Upper lobe of left lung (tissue), 6 donors: ENCODE measurements at regions not wholly inside any gene's neighbourhood (a gene's known extent, or its start where the extent isn't known, plus 50 kb on each side); places are given as distances from the start of the nearest gene placed in this dataset.

Experiments used
- ATAC-seq, 2 donors: fragments of 200-7000 bp; cut with Tn5 transposase; one replicate each; pipeline ENCODE4 v1.9.1; 2022; ENCODE audit warnings: mild to moderate bottlenecking in 2 of 2, moderate library complexity in 2 of 2; ENCODE audit not compliant: low FRiP score in 2 of 2
- DNase-seq, 2 donors: peaks; one replicate each; pipeline ENCODE4 v3.0.0-alpha.2; 2019 to 2020
- H3K27ac ChIP-seq, 4 donors: fragments of 200-600 bp; sonication (generic); one replicate each; pipeline ENCODE4 v1.5.1; 2016 to 2019
- H3K27me3 ChIP-seq, 4 donors: fragments of 200-600 bp; sonication (generic); one replicate each; pipeline ENCODE4 v1.5.1; 2017 to 2019
- H3K36me3 ChIP-seq, 4 donors: fragments of 200-600 bp; sonication (generic); one replicate each; pipeline ENCODE4 v1.5.1; 2016 to 2019
- H3K4me1 ChIP-seq, 4 donors: fragments of 200-600 bp; sonication (generic); one replicate each; pipeline ENCODE4 v1.5.1; 2018 to 2019
- H3K4me3 ChIP-seq, 4 donors: fragments of 200-600 bp; sonication (generic); one replicate each; pipeline ENCODE4 v1.5.1; 2017 to 2019; ENCODE audit warnings: mild to moderate bottlenecking in 2 of 4, moderate library complexity in 1 of 4
- H3K9me3 ChIP-seq, 4 donors: fragments of 200-600 bp; sonication (generic); one replicate each; pipeline ENCODE4 v1.5.1; 2018 to 2019
- EP300 ChIP-seq, 4 donors: sonication (generic); formaldehyde crosslinking; IDR thresholded peaks; one replicate each; pipeline ENCODE4 v1.5.1; 2017; ENCODE audit warnings: antibody characterized with exemption in 4 of 4, control low read depth in 2 of 4
- POLR2A ChIP-seq, 4 donors: fragments of 450-650 bp; IDR thresholded peaks; one replicate each; pipeline ENCODE4 v1.5.1; 2016 to 2017; ENCODE audit warnings: antibody characterized with exemption in 4 of 4, mild to moderate bottlenecking in 2 of 4
- POLR2AphosphoS5 ChIP-seq, 2 donors: sonication (generic); formaldehyde crosslinking; IDR thresholded peaks; one replicate each; pipeline ENCODE4 v1.5.1; 2017; ENCODE audit warnings: antibody characterized with exemption in 2 of 2
- WGBS, 2 donors: methylation state at CpG; one replicate each; pipeline ENCODE4 v1.1.5; 2017 to 2018; 5-methylcytosine and 5-hydroxymethylcytosine counted together
- TF ChIP-seq, protein P1 (sequence below), 6 experiments: fragments of 450-650 bp in 4 of 6; fragments of 200-600 bp in 2 of 6; sonication (generic) in 2 of 6; IDR thresholded peaks; one replicate each; pipeline ENCODE4 v1.5.1; 2016 to 2019; ENCODE audit warnings: antibody characterized with exemption in 6 of 6
- donor health status: DM: no; HTN: no; CAD: no; lungs with moderate emphysema.
- donor health status: DM: no; HTN: yes; CAD: no; lungs with severe emphysema.

- H3K4me3 ChIP-seq, result no peak overlapping the region
- no peak for TF ChIP-seq EP300 (IDR thresholded peaks at IDR 0.05)
- TF ChIP-seq POLR2AphosphoS5 (IDR thresholded peaks at IDR 0.05), result no peak
- H3K9me3 ChIP-seq, result no peaks in the 10 kb centered on the region
- no peak for DNase-seq
- 44 to 54% methylated on average over 3 of the region's 3 CpGs for WGBS, 2 donors
- ATAC-seq, result no peak
- H3K36me3 ChIP-seq, result no peaks in the 10 kb centered on the region
- H3K27me3 ChIP-seq, result no peaks in the 10 kb centered on the region
- H3K27ac ChIP-seq, result no peak overlapping the region
- H3K4me1 ChIP-seq, result no peaks in the 10 kb centered on the region
These were observed 341.7 kb upstream of the HTR1E start for GRCh38 chr6:86595641-86596040.

DNA sequence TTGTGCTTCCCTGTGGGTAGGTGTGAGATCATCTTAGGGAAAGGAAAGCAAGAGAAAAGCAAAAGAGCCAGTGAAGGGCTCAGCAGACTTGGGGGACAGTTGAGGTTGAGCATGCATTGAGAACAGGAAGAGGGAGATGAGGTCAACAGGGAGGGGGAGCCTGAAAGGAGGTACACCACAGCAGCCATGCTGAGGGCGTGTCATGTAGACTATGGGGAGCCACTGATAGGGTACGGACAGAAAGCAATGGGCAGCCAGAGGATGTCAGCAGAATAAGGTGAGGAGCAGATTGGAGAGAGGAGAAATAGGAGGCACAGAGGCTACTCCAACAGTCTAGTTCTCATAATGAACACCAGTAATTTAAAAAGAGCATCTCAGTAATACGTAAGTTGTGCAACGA lies 351.1 kb upstream of the HTR1E start:
- ATAC-seq (no peak), DNase-seq (no peak)
- WGBS, 2 donors, result 92 to 94% methylated on average over 4 of the region's 4 CpGs
- Histone ChIP-seq H3K27ac (no peak overlapping the region), H3K27me3 (no peaks in the 10 kb centered on the region), H3K4me1 (no peaks in the 10 kb centered on the region), H3K9me3 (peaks cover 0 to 30% (median 4%) of the 10 kb centered on the region in 4 donors), H3K36me3 (no peaks in the 10 kb centered on the region), H3K4me3 (no peak overlapping the region)
- no peak for TF ChIP-seq POLR2A (IDR thresholded peaks at IDR 0.05)
- TF ChIP-seq, protein P1, sequence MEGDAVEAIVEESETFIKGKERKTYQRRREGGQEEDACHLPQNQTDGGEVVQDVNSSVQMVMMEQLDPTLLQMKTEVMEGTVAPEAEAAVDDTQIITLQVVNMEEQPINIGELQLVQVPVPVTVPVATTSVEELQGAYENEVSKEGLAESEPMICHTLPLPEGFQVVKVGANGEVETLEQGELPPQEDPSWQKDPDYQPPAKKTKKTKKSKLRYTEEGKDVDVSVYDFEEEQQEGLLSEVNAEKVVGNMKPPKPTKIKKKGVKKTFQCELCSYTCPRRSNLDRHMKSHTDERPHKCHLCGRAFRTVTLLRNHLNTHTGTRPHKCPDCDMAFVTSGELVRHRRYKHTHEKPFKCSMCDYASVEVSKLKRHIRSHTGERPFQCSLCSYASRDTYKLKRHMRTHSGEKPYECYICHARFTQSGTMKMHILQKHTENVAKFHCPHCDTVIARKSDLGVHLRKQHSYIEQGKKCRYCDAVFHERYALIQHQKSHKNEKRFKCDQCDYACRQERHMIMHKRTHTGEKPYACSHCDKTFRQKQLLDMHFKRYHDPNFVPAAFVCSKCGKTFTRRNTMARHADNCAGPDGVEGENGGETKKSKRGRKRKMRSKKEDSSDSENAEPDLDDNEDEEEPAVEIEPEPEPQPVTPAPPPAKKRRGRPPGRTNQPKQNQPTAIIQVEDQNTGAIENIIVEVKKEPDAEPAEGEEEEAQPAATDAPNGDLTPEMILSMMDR (IDR thresholded peaks at IDR 0.05), result no peak
- TF ChIP-seq EP300 (IDR thresholded peaks at IDR 0.05), result no peak
- TF ChIP-seq POLR2AphosphoS5 (IDR thresholded peaks at IDR 0.05), result no peak

GRCh38 chr6:86581833-86582232 lies 355.5 kb upstream of the HTR1E start:
- H3K4me1 ChIP-seq, result no peaks in the 10 kb centered on the region
- ATAC-seq (no peak), DNase-seq (no peak)
- WGBS, 2 donors, result 94 to 96% methylated on average over 3 of the region's 3 CpGs
- peaks cover 0 to 30% (median 4%) of the 10 kb centered on the region in 4 donors for H3K9me3 ChIP-seq
- H3K27me3 ChIP-seq, result no peaks in the 10 kb centered on the region
- no peaks in the 10 kb centered on the region for H3K36me3 ChIP-seq
- no peak overlapping the region for H3K4me3 ChIP-seq
- H3K27ac ChIP-seq, result no peak overlapping the region
- TF ChIP-seq, protein P1 (IDR thresholded peaks at IDR 0.05), result no peak
- no peak for TF ChIP-seq EP300 (IDR thresholded peaks at IDR 0.05)
- no peak for TF ChIP-seq POLR2AphosphoS5 (IDR thresholded peaks at IDR 0.05)
- TF ChIP-seq POLR2A (IDR thresholded peaks at IDR 0.05), result no peak

DNA sequence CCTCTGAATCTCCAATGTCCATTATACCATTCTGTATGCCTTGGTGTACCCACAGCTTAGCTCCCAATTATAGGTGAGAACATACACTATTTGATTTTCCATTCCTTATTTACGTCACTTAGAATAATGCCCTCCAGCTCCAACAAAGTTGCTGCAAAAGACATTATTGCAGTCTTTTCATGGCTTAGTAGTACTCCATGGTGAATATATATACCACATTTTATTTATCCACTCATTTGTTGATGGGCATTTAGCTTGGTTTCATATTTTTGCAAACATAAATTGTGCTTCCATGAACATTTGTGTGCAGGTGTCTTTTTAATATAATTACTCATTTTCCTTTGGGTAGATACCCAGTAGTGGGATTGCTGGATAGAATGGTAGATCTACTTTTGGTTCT lies 374.1 kb upstream of the HTR1E start:
- DNase-seq, result no peak
- Histone ChIP-seq H3K4me1 (no peaks in the 10 kb centered on the region), H3K9me3 (no peaks in the 10 kb centered on the region), H3K27me3 (no peaks in the 10 kb centered on the region), H3K4me3 (no peak overlapping the region), H3K36me3 (no peaks in the 10 kb centered on the region), H3K27ac (no peak overlapping the region)
- WGBS, 2 donors, result 80% methylated on average over 1 of the region's 1 CpG
- no peak for ATAC-seq
- TF ChIP-seq POLR2AphosphoS5 (IDR thresholded peaks at IDR 0.05), result no peak
- no peak for TF ChIP-seq POLR2A (IDR thresholded peaks at IDR 0.05)
- TF ChIP-seq, protein P1 (IDR thresholded peaks at IDR 0.05), result no peak
- TF ChIP-seq EP300 (IDR thresholded peaks at IDR 0.05), result no peak

DNA sequence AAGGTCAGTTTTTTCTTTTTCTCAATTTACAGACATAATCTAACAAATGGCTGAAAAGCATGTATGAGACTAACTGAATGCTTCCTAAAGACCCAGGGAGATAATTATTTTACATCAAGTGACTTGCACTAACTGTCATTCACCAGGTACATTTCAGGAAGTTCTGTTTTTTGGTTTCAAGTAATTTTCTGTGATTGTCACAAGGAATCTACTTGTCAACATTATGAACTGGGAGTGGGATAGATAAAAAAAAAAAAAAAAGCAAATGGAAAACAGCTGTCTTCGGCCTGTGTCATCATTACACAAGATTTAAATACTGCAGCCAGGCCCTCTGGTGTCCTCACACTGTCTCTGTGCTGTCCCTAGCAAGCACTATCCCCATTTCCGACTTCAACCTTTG lies 379.0 kb upstream of the HTR1E start:
- no peaks in the 10 kb centered on the region for H3K36me3 ChIP-seq

More for the DNA sequence above, 379.0 kb upstream of the HTR1E start:
- TF ChIP-seq POLR2A (IDR thresholded peaks at IDR 0.05) (no peak), EP300 (IDR thresholded peaks at IDR 0.05) (no peak), POLR2AphosphoS5 (IDR thresholded peaks at IDR 0.05) (no peak)
- TF ChIP-seq, protein P1 (IDR thresholded peaks at IDR 0.05), result no peak
- DNase-seq (no peak), ATAC-seq (no peak)
- Histone ChIP-seq H3K4me3 (no peak overlapping the region), H3K4me1 (no peaks in the 10 kb centered on the region), H3K27ac (no peak overlapping the region), H3K27me3 (no peaks in the 10 kb centered on the region), H3K9me3 (no peaks in the 10 kb centered on the region)
- 53 to 71% methylated on average over 2 of the region's 2 CpGs for WGBS, 2 donors
